Renal cortical epithelial cell (primary cell): ENCODE measurements at regions not wholly inside any gene's neighbourhood (a gene's known extent, or its start where the extent isn't known, plus 50 kb on each side); places are given as distances from the start of the nearest gene placed in this dataset.

Experiments
- DNase-seq: peaks from one replicate; pipeline ENCODE4 v3.0.0-alpha.2; 2011; ENCODE audit warnings: low read depth

- DNase-seq = no peak
Measured at GRCh38 chrX:43581888-43582539, 74.1 kb upstream of the MAOA start.

DNA sequence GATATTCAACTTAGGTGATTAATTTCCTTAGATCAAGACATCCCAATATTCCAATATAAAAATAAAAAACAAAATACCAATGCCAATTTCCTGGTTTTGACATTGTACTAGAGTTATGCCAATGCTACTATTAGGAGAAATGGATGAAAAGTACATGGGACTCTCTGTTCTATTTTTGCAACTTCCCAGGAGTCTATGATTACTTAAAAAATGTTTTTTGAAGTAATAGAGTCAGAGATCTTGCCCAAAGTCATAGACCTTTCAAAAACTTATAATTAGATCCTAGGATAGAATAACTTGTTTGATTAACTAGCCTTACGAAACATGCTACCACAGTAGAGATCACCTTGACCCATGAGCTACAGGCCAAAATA is 73.6 kb upstream of the MAOA start:
- no peak for DNase-seq

DNA sequence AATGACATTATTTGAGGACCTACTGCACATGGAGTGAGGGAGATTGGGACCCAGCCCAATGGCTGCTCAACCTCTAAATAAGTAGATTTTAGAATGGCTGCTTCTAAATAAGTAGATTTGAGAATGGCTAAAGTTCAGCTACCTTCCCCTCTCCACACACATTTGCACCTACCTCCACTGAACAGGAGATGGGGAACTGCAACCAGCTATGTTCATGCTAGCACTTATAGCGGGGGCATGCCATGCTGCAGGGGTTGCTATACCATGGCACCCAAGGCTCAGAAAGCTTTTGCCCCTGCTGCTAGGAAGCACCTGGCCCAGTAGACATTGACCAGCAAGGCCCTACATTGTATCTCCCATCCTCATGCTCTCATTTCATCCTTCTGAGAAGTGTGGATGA is 70.2 kb upstream of the MAOA start:
- DNase-seq = no peak

DNA sequence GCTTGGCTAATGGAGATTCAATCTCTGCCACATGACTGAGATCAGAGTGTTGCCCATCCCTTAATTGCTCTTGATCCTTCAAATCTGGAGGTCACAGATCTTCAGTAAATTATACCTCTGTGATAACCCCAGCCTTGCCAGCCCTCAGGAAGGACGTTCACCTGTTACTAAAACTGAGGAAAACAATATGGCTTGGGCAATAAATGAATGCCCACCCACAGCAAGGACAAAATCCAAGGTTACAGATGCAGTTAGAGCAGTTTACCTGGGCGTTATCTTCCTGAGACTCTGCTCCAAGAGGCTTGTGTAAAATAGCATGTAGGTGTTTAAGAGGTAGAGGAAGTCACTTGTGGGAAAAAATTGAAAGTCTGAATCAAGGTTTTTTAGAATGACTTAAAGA is 69.3 kb upstream of the MAOA start:
- no peak for DNase-seq

DNA sequence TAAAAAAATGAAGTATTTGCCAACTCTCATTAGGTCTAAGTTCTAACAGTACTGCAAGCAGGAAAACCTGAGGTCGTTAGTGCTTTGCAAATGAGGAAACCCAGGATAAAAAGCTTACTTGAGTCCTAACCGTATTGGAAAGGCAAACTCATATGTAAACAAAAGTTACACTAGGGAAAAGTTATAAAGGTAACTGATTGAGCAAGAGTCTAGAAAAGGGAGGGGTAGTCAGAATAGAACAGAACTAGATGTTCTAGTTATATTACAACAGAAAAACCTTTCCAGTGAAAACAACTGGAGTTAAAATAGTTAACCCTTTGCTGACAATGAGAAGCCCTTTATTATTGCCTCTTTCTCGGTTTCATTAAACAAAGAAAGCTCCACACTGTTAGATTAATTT is 66.4 kb upstream of the MAOA start:
- peak; percentile 95 for DNase-seq

DNA sequence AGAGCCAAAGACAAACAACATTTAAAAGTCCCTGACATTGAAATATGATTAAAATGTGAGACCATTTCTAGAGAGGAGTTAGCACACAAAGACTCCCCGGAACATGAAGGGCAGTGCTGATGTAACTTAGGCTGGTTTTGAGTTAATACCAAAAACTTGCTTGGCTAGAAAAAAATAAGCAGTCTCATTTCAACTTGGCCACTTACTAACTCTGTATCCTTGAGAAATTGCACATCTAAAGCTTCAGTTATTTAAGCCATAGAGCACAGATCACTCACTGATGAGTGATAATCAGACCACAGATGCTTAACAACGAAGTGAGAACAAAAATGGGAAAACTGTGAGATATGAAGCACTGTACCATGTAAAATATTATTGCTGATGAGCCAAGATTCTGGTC is 65.9 kb upstream of the MAOA start:
- DNase-seq = peak; percentile 66

DNA sequence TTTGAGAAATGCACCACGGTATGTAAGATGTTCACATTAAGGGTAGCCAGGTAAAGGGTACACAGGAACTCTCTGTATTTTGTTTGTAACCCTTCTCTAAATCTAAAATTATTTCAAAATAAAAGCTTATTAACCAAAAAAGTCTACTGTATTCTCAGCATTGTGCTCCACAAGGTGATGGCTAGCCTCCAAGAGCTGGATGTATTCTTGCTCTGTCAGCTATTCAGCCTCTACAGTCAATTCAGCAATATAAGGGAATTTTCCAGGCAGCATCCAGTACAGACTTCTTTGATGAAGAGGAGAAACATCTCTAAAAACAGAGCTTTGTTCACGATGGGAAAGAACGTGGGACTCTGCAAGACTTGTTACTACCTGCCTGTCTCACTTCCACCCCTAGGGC is 63.5 kb upstream of the MAOA start:
- DNase-seq = no peak

GRCh38 chrX:43595931-43596330 is 60.2 kb upstream of the MAOA start:
- peak; percentile 39 for DNase-seq

DNA sequence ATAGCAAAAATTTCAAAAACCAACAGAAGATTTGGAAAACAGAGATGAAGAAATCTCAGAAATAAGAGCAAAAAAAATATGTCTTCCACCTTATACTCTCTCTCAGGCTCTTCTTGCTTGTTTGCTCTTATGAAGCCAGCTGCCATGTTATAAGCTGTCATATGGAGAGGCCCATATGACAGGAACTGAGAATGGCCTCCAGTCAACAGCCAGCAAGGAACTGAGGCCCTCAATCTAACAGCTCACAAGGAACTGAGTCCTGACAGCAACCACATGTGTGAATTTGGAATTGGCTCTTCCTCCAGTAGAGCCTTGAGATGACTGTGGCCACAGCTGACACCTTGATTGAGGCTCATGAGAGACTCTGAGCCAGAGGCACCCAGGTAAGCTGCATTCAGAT is 51.3 kb upstream of the MAOA start:
- DNase-seq = no peak

- DNase-seq = no peak
Measured at GRCh38 chrX:43605351-43605750, 50.7 kb upstream of the MAOA start.
